SJSA1 (cell line): ENCODE measurements at regions not wholly inside any gene's neighbourhood (a gene's known extent, or its start where the extent isn't known, plus 50 kb on each side); places are given as distances from the start of the nearest gene placed in this dataset.

Experiments
- DNase-seq, 2 experiments: peaks; one replicate each; pipeline ENCODE4 v3.0.0-alpha.2; 2015 to 2020; ENCODE audit warnings: low spot score in 2 of 2, low read depth in 1 of 2
- H3K27ac ChIP-seq: fragments of 250-450 bp; sonication (Bioruptor Pico); 2 replicates; pipeline ENCODE4 v1.5.1; 2020; ENCODE audit warnings: mild to moderate bottlenecking, moderate library complexity
- H3K27me3 ChIP-seq: fragments of 250-450 bp; sonication (Bioruptor Pico); replicated peaks from 2 replicates; pipeline ENCODE4 v1.5.1; 2020; ENCODE audit warnings: mild to moderate bottlenecking, moderate library complexity
- H3K36me3 ChIP-seq: fragments of 250-450 bp; sonication (Bioruptor Pico); 2 replicates; pipeline ENCODE4 v1.5.1; 2020; ENCODE audit warnings: mild to moderate bottlenecking
- H3K4me1 ChIP-seq: fragments of 250-450 bp; sonication (Bioruptor Pico); replicated peaks from 2 replicates; pipeline ENCODE4 v1.6.1; 2021; ENCODE audit warnings: mild to moderate bottlenecking
- H3K4me3 ChIP-seq: fragments of 250-450 bp; sonication (Bioruptor Pico); 2 replicates; pipeline ENCODE4 v1.5.1; 2020; ENCODE audit warnings: mild to moderate bottlenecking
- H3K9me3 ChIP-seq: fragments of 250-450 bp; sonication (Bioruptor Pico); replicated peaks from 2 replicates; pipeline ENCODE4 v1.5.1; 2020; ENCODE audit warnings: mild to moderate bottlenecking

- H3K9me3 ChIP-seq = no peaks in the 10 kb centered on the region
- H3K27me3 ChIP-seq = no peaks in the 10 kb centered on the region
- no peaks in the 10 kb centered on the region for H3K36me3 ChIP-seq
- no peak overlapping the region for H3K4me3 ChIP-seq
- no peak for DNase-seq
- H3K4me1 ChIP-seq = peaks cover 18% of the 10 kb centered on the region
- no peak overlapping the region for H3K27ac ChIP-seq
These were observed 156.6 kb upstream of the UBE2E2 start for GRCh38 chr3:23046536-23046935.

GRCh38 chr3:23051240-23052140 lies 151.6 kb upstream of the UBE2E2 start:
- Histone ChIP-seq H3K27ac (peak overlapping the region; percentile 90), H3K9me3 (no peaks in the 10 kb centered on the region), H3K27me3 (no peaks in the 10 kb centered on the region), H3K4me1 (peaks cover 39% of the 10 kb centered on the region), H3K4me3 (no peak overlapping the region), H3K36me3 (no peaks in the 10 kb centered on the region)
- DNase-seq = peak; percentile 92 to 95

GRCh38 chr3:23052208-23052607 lies 150.9 kb upstream of the UBE2E2 start:
- Histone ChIP-seq H3K27ac (peak overlapping the region; percentile 90), H3K4me1 (peaks cover 39% of the 10 kb centered on the region), H3K9me3 (no peaks in the 10 kb centered on the region), H3K27me3 (no peaks in the 10 kb centered on the region), H3K4me3 (no peak overlapping the region), H3K36me3 (no peaks in the 10 kb centered on the region)
- no peak for DNase-seq

- Histone ChIP-seq H3K36me3 (no peaks in the 10 kb centered on the region), H3K27me3 (no peaks in the 10 kb centered on the region), H3K9me3 (no peaks in the 10 kb centered on the region), H3K4me3 (no peak overlapping the region), H3K4me1 (peaks cover 39% of the 10 kb centered on the region), H3K27ac (peak overlapping the region; percentile 90)
- peak; percentile 59 to 73 for DNase-seq
These were observed 150.5 kb upstream of the UBE2E2 start for GRCh38 chr3:23052620-23053019.

GRCh38 chr3:23055733-23056376 lies 147.3 kb upstream of the UBE2E2 start:
- Histone ChIP-seq H3K9me3 (no peaks in the 10 kb centered on the region), H3K4me1 (peaks cover 36% of the 10 kb centered on the region), H3K4me3 (no peak overlapping the region), H3K27me3 (no peaks in the 10 kb centered on the region), H3K27ac (peak overlapping the region; percentile 46), H3K36me3 (no peaks in the 10 kb centered on the region)
- DNase-seq = peak in 1 of 2 experiments; percentile 77

- H3K4me1 ChIP-seq = no peaks in the 10 kb centered on the region
- H3K9me3 ChIP-seq = no peaks in the 10 kb centered on the region
- no peak for DNase-seq
- no peak overlapping the region for H3K4me3 ChIP-seq
- H3K27ac ChIP-seq = no peak overlapping the region
- H3K27me3 ChIP-seq = no peaks in the 10 kb centered on the region
- H3K36me3 ChIP-seq = no peaks in the 10 kb centered on the region
These were observed 140.5 kb upstream of the UBE2E2 start for GRCh38 chr3:23062582-23062981.

GRCh38 chr3:23062982-23063381 lies 140.1 kb upstream of the UBE2E2 start:
- H3K9me3 ChIP-seq = no peaks in the 10 kb centered on the region
- DNase-seq = no peak

GRCh38 chr3:23067116-23067515 lies 136.0 kb upstream of the UBE2E2 start:
- no peak overlapping the region for H3K4me3 ChIP-seq
- H3K27ac ChIP-seq = no peak overlapping the region
- no peak for DNase-seq
- H3K27me3 ChIP-seq = no peaks in the 10 kb centered on the region
- no peaks in the 10 kb centered on the region for H3K36me3 ChIP-seq
- no peaks in the 10 kb centered on the region for H3K4me1 ChIP-seq
- no peaks in the 10 kb centered on the region for H3K9me3 ChIP-seq

More at GRCh38 chr3:23062982-23063381, 140.1 kb upstream of the UBE2E2 start:
- no peaks in the 10 kb centered on the region for H3K4me1 ChIP-seq
- H3K4me3 ChIP-seq = no peak overlapping the region
- H3K27me3 ChIP-seq = no peaks in the 10 kb centered on the region
- no peak overlapping the region for H3K27ac ChIP-seq
- H3K36me3 ChIP-seq = no peaks in the 10 kb centered on the region

- Histone ChIP-seq H3K27ac (no peak overlapping the region), H3K4me3 (no peak overlapping the region), H3K4me1 (no peaks in the 10 kb centered on the region), H3K27me3 (no peaks in the 10 kb centered on the region), H3K36me3 (no peaks in the 10 kb centered on the region), H3K9me3 (no peaks in the 10 kb centered on the region)
- no peak for DNase-seq
These were observed 135.0 kb upstream of the UBE2E2 start for GRCh38 chr3:23068016-23068728.

GRCh38 chr3:23071296-23071695 lies 131.8 kb upstream of the UBE2E2 start:
- no peak for DNase-seq
- H3K4me1 ChIP-seq = peaks cover 14% of the 10 kb centered on the region
- no peak overlapping the region for H3K4me3 ChIP-seq
- H3K27ac ChIP-seq = no peak overlapping the region
- no peaks in the 10 kb centered on the region for H3K9me3 ChIP-seq
- no peaks in the 10 kb centered on the region for H3K27me3 ChIP-seq
- no peaks in the 10 kb centered on the region for H3K36me3 ChIP-seq

- Histone ChIP-seq H3K27ac (no peak overlapping the region), H3K4me1 (peaks cover 19% of the 10 kb centered on the region), H3K36me3 (no peaks in the 10 kb centered on the region), H3K27me3 (no peaks in the 10 kb centered on the region), H3K4me3 (no peak overlapping the region), H3K9me3 (no peaks in the 10 kb centered on the region)
- no peak for DNase-seq
These were observed 131.4 kb upstream of the UBE2E2 start for GRCh38 chr3:23071758-23072157.

GRCh38 chr3:23072693-23073092 lies 130.4 kb upstream of the UBE2E2 start:
- H3K9me3 ChIP-seq = no peaks in the 10 kb centered on the region
- no peak for DNase-seq
- H3K4me3 ChIP-seq = no peak overlapping the region
- peaks cover 20% of the 10 kb centered on the region for H3K4me1 ChIP-seq
- no peaks in the 10 kb centered on the region for H3K36me3 ChIP-seq
- no peaks in the 10 kb centered on the region for H3K27me3 ChIP-seq
- no peak overlapping the region for H3K27ac ChIP-seq

GRCh38 chr3:23073724-23074305 lies 129.3 kb upstream of the UBE2E2 start:
- H3K9me3 ChIP-seq = no peaks in the 10 kb centered on the region
- no peak overlapping the region for H3K27ac ChIP-seq
- no peak overlapping the region for H3K4me3 ChIP-seq
- DNase-seq = no peak
- H3K4me1 ChIP-seq = peaks cover 20% of the 10 kb centered on the region
- no peaks in the 10 kb centered on the region for H3K27me3 ChIP-seq
- H3K36me3 ChIP-seq = no peaks in the 10 kb centered on the region
